ENCODE measurements at regions not wholly inside any gene's neighbourhood (a gene's known extent, or its start where the extent isn't known, plus 50 kb on each side); places are given as distances from the start of the nearest gene placed in this dataset.

- Histone ChIP-seq H3K36me3 (ENCODE audit: control insufficient read depth in 2 of 2, insufficient read depth in 2 of 2, low read length in 2 of 2) (no peaks in the 10 kb centered on the region), H3K9ac (ENCODE audit: low read length in 2 of 2) (no peak overlapping the region), H3K27me3 (ENCODE audit: control insufficient read depth in 1 of 2, insufficient read depth in 2 of 2, low read length in 2 of 2) (no peaks in the 10 kb centered on the region), H3K4me1 (ENCODE audit: control insufficient read depth, insufficient read depth, low read length) (peaks cover 30% of the 10 kb centered on the region), H3K4me3 (ENCODE audit: low read length in 2 of 2) (no peak overlapping the region), H3K27ac (ENCODE audit: low read length) (no peak overlapping the region), H3K9me3 (ENCODE audit: control insufficient read depth in 2 of 2, low read length in 2 of 2) (no peaks in the 10 kb centered on the region)
These were observed 99.6 kb upstream of the MBNL2 start for GRCh38 chr13:97122381-97122996.

DNA sequence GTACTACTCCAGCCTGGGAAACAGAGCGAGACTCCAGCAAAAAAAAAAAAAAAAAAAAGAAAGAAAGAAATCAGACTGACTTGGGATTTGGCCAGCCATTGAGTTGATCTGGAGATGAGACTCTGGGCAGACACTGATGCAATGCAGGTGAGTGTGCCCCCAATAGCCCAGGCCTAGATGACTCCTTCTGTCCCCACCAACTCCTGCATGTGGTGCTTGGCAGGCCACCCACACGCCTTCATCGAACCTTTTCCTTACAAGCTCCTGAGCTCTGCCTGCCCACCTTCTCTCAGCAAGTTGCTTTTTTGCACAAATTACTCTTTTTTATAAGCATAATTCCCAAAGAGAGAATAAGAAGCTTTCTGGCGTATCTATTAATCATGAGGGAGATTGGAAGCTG lies 97.9 kb upstream of the MBNL2 start:
- H3K4me3 ChIP-seq (ENCODE audit: low read length in 2 of 2) = no peak overlapping the region
- no peak overlapping the region for H3K9ac ChIP-seq (ENCODE audit: low read length in 2 of 2)
- H3K9me3 ChIP-seq (ENCODE audit: control insufficient read depth in 2 of 2, low read length in 2 of 2) = no peaks in the 10 kb centered on the region
- no peak overlapping the region for H3K27ac ChIP-seq (ENCODE audit: low read length)
- no peaks in the 10 kb centered on the region for H3K27me3 ChIP-seq (ENCODE audit: control insufficient read depth in 1 of 2, insufficient read depth in 2 of 2, low read length in 2 of 2)
- H3K36me3 ChIP-seq (ENCODE audit: control insufficient read depth in 2 of 2, insufficient read depth in 2 of 2, low read length in 2 of 2) = no peaks in the 10 kb centered on the region
- peaks cover 23% of the 10 kb centered on the region for H3K4me1 ChIP-seq (ENCODE audit: control insufficient read depth, insufficient read depth, low read length)

GRCh38 chr13:97124915-97125809 lies 97.0 kb upstream of the MBNL2 start:
- H3K27me3 ChIP-seq (ENCODE audit: control insufficient read depth in 1 of 2, insufficient read depth in 2 of 2, low read length in 2 of 2) = no peaks in the 10 kb centered on the region
- H3K9me3 ChIP-seq (ENCODE audit: control insufficient read depth in 2 of 2, low read length in 2 of 2) = no peaks in the 10 kb centered on the region
- peak overlapping the region; percentile 31 to 35 for H3K4me3 ChIP-seq (ENCODE audit: low read length in 2 of 2)
- H3K4me1 ChIP-seq (ENCODE audit: control insufficient read depth, insufficient read depth, low read length) = peaks cover 23% of the 10 kb centered on the region
- no peak overlapping the region for H3K9ac ChIP-seq (ENCODE audit: low read length in 2 of 2)
- H3K27ac ChIP-seq (ENCODE audit: low read length) = peak overlapping the region; percentile 4
- H3K36me3 ChIP-seq (ENCODE audit: control insufficient read depth in 2 of 2, insufficient read depth in 2 of 2, low read length in 2 of 2) = no peaks in the 10 kb centered on the region

- no peaks in the 10 kb centered on the region for H3K9me3 ChIP-seq (ENCODE audit: control insufficient read depth in 2 of 2, low read length in 2 of 2)
- no peaks in the 10 kb centered on the region for H3K27me3 ChIP-seq (ENCODE audit: control insufficient read depth in 1 of 2, insufficient read depth in 2 of 2, low read length in 2 of 2)
- peaks cover 23% of the 10 kb centered on the region for H3K4me1 ChIP-seq (ENCODE audit: control insufficient read depth, insufficient read depth, low read length)
- H3K9ac ChIP-seq (ENCODE audit: low read length in 2 of 2) = no peak overlapping the region
- H3K4me3 ChIP-seq (ENCODE audit: low read length in 2 of 2) = peak overlapping the region; percentile 35 to 36
- H3K27ac ChIP-seq (ENCODE audit: low read length) = no peak overlapping the region
- H3K36me3 ChIP-seq (ENCODE audit: control insufficient read depth in 2 of 2, insufficient read depth in 2 of 2, low read length in 2 of 2) = no peaks in the 10 kb centered on the region
These were observed 96.1 kb upstream of the MBNL2 start for GRCh38 chr13:97125810-97126738.

- Histone ChIP-seq H3K9ac (ENCODE audit: low read length in 2 of 2) (no peak overlapping the region), H3K4me1 (ENCODE audit: control insufficient read depth, insufficient read depth, low read length) (peaks cover 21% of the 10 kb centered on the region), H3K27me3 (ENCODE audit: control insufficient read depth in 1 of 2, insufficient read depth in 2 of 2, low read length in 2 of 2) (no peaks in the 10 kb centered on the region), H3K4me3 (ENCODE audit: low read length in 2 of 2) (no peak overlapping the region), H3K9me3 (ENCODE audit: control insufficient read depth in 2 of 2, low read length in 2 of 2) (no peaks in the 10 kb centered on the region), H3K36me3 (ENCODE audit: control insufficient read depth in 2 of 2, insufficient read depth in 2 of 2, low read length in 2 of 2) (no peaks in the 10 kb centered on the region), H3K27ac (ENCODE audit: low read length) (no peak overlapping the region)
These were observed 94.3 kb upstream of the MBNL2 start for GRCh38 chr13:97127842-97128241.

GRCh38 chr13:97130190-97130589 lies 91.9 kb upstream of the MBNL2 start:
- no peaks in the 10 kb centered on the region for H3K9me3 ChIP-seq (ENCODE audit: control insufficient read depth in 2 of 2, low read length in 2 of 2)
- no peaks in the 10 kb centered on the region for H3K36me3 ChIP-seq (ENCODE audit: control insufficient read depth in 2 of 2, insufficient read depth in 2 of 2, low read length in 2 of 2)
- H3K27me3 ChIP-seq (ENCODE audit: control insufficient read depth in 1 of 2, insufficient read depth in 2 of 2, low read length in 2 of 2) = no peaks in the 10 kb centered on the region
- no peak overlapping the region for H3K4me3 ChIP-seq (ENCODE audit: low read length in 2 of 2)
- no peak overlapping the region for H3K27ac ChIP-seq (ENCODE audit: low read length)
- no peak overlapping the region for H3K9ac ChIP-seq (ENCODE audit: low read length in 2 of 2)
- peaks cover 11% of the 10 kb centered on the region for H3K4me1 ChIP-seq (ENCODE audit: control insufficient read depth, insufficient read depth, low read length)

GRCh38 chr13:97131447-97131846 lies 90.7 kb upstream of the MBNL2 start:
- Histone ChIP-seq H3K4me3 (ENCODE audit: low read length in 2 of 2) (no peak overlapping the region), H3K27me3 (ENCODE audit: control insufficient read depth in 1 of 2, insufficient read depth in 2 of 2, low read length in 2 of 2) (no peaks in the 10 kb centered on the region), H3K9ac (ENCODE audit: low read length in 2 of 2) (no peak overlapping the region), H3K9me3 (ENCODE audit: control insufficient read depth in 2 of 2, low read length in 2 of 2) (no peaks in the 10 kb centered on the region), H3K27ac (ENCODE audit: low read length) (no peak overlapping the region), H3K36me3 (ENCODE audit: control insufficient read depth in 2 of 2, insufficient read depth in 2 of 2, low read length in 2 of 2) (no peaks in the 10 kb centered on the region), H3K4me1 (ENCODE audit: control insufficient read depth, insufficient read depth, low read length) (peaks cover under 1% of the 10 kb centered on the region)

DNA sequence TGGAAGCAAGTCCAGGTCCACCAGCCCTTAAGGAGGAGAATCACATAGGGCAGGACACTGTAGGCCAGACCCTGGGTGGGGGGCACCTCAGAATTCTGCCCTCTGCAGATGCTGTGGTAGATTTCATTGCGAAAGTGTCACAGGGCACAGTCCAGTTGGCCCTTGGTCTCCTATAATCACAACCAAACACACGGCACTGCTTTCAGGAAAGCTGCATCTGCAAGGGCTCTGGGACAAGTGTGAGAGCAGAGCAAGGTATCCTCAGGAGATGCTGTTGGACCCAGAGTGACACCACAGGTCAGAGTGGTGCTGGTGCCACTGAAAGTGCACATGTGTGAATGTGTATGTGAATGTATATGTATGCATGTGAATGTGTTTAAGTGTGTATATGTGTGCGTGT lies 88.6 kb upstream of the MBNL2 start:
- no peaks in the 10 kb centered on the region for H3K36me3 ChIP-seq (ENCODE audit: control insufficient read depth in 2 of 2, insufficient read depth in 2 of 2, low read length in 2 of 2)
- H3K9me3 ChIP-seq (ENCODE audit: control insufficient read depth in 2 of 2, low read length in 2 of 2) = no peaks in the 10 kb centered on the region
- H3K4me1 ChIP-seq (ENCODE audit: control insufficient read depth, insufficient read depth, low read length) = peaks cover 4% of the 10 kb centered on the region
- H3K27ac ChIP-seq (ENCODE audit: low read length) = no peak overlapping the region
- no peaks in the 10 kb centered on the region for H3K27me3 ChIP-seq (ENCODE audit: control insufficient read depth in 1 of 2, insufficient read depth in 2 of 2, low read length in 2 of 2)
- no peak overlapping the region for H3K4me3 ChIP-seq (ENCODE audit: low read length in 2 of 2)
- no peak overlapping the region for H3K9ac ChIP-seq (ENCODE audit: low read length in 2 of 2)

- H3K27me3 ChIP-seq (ENCODE audit: control insufficient read depth in 1 of 2, insufficient read depth in 2 of 2, low read length in 2 of 2) = no peaks in the 10 kb centered on the region
- H3K9ac ChIP-seq (ENCODE audit: low read length in 2 of 2) = no peak overlapping the region
- no peak overlapping the region for H3K4me3 ChIP-seq (ENCODE audit: low read length in 2 of 2)
- H3K27ac ChIP-seq (ENCODE audit: low read length) = no peak overlapping the region
- H3K4me1 ChIP-seq (ENCODE audit: control insufficient read depth, insufficient read depth, low read length) = peaks cover 4% of the 10 kb centered on the region
- H3K36me3 ChIP-seq (ENCODE audit: control insufficient read depth in 2 of 2, insufficient read depth in 2 of 2, low read length in 2 of 2) = no peaks in the 10 kb centered on the region
- no peaks in the 10 kb centered on the region for H3K9me3 ChIP-seq (ENCODE audit: control insufficient read depth in 2 of 2, low read length in 2 of 2)
These were observed 88.2 kb upstream of the MBNL2 start for GRCh38 chr13:97133955-97134354.

DNA sequence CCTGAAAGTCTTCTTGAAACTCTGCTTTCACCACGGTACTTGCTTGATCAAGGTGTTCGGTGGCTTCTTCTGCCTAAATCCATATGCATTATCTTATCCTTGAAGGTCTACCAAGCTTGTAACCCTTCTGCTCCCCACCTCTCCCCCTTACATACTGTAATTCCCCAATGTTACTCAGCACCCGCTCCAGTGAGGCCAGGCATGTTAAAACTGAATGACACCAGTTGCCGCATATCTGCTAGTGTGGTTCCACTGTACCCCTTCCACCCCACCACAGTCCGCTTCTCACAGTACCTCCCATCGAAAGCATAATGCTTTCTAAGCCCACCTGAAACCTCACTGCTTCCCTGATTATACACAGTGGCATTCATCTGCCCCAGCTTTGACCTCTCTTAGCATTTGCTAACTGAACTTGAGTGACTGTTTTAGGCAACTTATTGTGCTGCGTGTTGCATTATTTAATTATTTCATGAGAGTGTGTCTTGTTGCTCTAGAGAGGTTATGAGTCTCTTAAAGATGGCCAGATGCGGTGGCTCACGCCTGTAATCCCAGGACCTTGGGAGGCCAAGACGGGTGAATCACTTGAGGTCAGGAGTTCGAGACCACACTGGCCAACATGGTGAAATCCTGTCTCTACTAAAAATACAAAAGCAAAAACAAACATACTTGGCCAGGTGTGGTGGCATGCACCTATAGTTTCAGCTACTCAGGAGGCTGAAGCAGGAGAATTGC lies 87.6 kb upstream of the MBNL2 start:
- Histone ChIP-seq H3K27ac (ENCODE audit: low read length) (no peak overlapping the region), H3K9ac (ENCODE audit: low read length in 2 of 2) (no peak overlapping the region), H3K4me1 (ENCODE audit: control insufficient read depth, insufficient read depth, low read length) (peaks cover 4% of the 10 kb centered on the region), H3K9me3 (ENCODE audit: control insufficient read depth in 2 of 2, low read length in 2 of 2) (no peaks in the 10 kb centered on the region), H3K4me3 (ENCODE audit: low read length in 2 of 2) (no peak overlapping the region), H3K36me3 (ENCODE audit: control insufficient read depth in 2 of 2, insufficient read depth in 2 of 2, low read length in 2 of 2) (no peaks in the 10 kb centered on the region), H3K27me3 (ENCODE audit: control insufficient read depth in 1 of 2, insufficient read depth in 2 of 2, low read length in 2 of 2) (no peaks in the 10 kb centered on the region)
